GM12892 (cell line): ENCODE measurements at regions not wholly inside any gene's neighbourhood (a gene's known extent, or its start where the extent isn't known, plus 50 kb on each side); places are given as distances from the start of the nearest gene placed in this dataset.

Experiments used
- POLR2A ChIP-seq: IDR thresholded peaks from 2 replicates; pipeline ENCODE4 v1.6.1; 2011; ENCODE audit warnings: low read depth, low read length, control low read depth
- POLR2AphosphoS5 ChIP-seq: IDR thresholded peaks from 2 replicates; pipeline ENCODE4 v1.6.1; 2011; ENCODE audit warnings: low read depth, low read length, control low read depth

- TF ChIP-seq POLR2AphosphoS5, result no peak
- no peak for TF ChIP-seq POLR2A
Measured at GRCh38 chr12:126784328-126784921, 1482.5 kb upstream of the TMEM132C start.
